ENCODE measurements at regions not wholly inside any gene's neighbourhood (a gene's known extent, or its start where the extent isn't known, plus 50 kb on each side); places are given as distances from the start of the nearest gene placed in this dataset.

GRCh38 chr19:29399804-29400203, 126.0 kb upstream of the VSTM2B start:
- H3K27me3 ChIP-seq (ENCODE audit: insufficient read depth, poor library complexity, severe bottlenecking), result no peaks in the 10 kb centered on the region
- TF ChIP-seq GABPA (IDR thresholded peaks at IDR 0.05; ENCODE audit: low read depth) (no peak), POLR2AphosphoS5 (IDR thresholded peaks at IDR 0.05; ENCODE audit: low read depth) (no peak), REST (IDR thresholded peaks at IDR 0.05; ENCODE audit: insufficient replicate concordance, low read depth) (no peak), SPI1 (IDR thresholded peaks at IDR 0.05; ENCODE audit: borderline replicate concordance, low read depth) (no peak)
- TF ChIP-seq, protein P1, sequence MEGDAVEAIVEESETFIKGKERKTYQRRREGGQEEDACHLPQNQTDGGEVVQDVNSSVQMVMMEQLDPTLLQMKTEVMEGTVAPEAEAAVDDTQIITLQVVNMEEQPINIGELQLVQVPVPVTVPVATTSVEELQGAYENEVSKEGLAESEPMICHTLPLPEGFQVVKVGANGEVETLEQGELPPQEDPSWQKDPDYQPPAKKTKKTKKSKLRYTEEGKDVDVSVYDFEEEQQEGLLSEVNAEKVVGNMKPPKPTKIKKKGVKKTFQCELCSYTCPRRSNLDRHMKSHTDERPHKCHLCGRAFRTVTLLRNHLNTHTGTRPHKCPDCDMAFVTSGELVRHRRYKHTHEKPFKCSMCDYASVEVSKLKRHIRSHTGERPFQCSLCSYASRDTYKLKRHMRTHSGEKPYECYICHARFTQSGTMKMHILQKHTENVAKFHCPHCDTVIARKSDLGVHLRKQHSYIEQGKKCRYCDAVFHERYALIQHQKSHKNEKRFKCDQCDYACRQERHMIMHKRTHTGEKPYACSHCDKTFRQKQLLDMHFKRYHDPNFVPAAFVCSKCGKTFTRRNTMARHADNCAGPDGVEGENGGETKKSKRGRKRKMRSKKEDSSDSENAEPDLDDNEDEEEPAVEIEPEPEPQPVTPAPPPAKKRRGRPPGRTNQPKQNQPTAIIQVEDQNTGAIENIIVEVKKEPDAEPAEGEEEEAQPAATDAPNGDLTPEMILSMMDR (IDR thresholded peaks at IDR 0.05; ENCODE audit: insufficient read depth, low read length), result no peak
- no peak overlapping the region for H3K4me3 ChIP-seq (replicated peaks; ENCODE audit: insufficient read depth, low read length)
- DNase-seq (ENCODE audit: low read depth in 1 of 2, low spot score in 1 of 2), result no peak
- H3K27ac ChIP-seq (replicated peaks), result no peak overlapping the region

DNA sequence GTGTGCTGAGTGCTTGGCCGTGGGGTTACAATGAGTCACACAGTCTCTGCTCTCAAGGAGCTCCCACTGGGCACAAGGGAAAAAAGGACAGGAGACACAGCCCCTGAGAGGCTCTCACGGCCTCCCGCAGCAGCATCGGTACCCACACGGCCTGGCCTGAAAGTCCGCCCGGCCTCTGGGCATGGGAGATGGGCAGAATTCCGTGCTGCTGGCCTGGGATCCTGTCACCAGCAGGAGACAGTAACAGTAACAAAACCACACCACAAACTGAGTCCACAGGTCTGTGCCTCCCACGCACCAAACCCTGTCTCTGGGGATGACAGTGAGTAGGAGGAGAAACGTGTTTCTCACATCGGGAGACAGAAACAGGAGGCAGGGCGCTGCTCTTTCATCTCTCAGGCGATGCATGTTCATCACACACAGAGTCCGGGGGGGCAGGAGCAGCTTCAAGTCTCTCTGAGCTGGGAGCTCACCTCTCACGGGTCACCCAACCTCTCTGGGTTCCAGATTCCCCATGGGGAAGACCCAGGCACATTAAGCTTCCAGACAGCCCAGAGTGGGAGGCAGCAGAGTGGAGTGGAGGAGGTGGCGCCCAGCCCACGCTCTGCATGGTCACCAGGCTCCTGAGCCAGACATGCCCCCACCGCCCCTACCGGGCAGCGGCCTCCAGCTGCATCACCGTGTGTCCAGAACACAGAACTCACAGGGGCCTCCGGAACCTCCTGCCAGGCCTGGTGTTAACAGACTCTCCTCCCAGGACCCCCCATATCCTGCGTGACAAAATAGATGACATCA, 124.7 kb upstream of the VSTM2B start:
- no peak for DNase-seq (ENCODE audit: low read depth in 1 of 2, low spot score in 1 of 2)
- TF ChIP-seq REST (IDR thresholded peaks at IDR 0.05; ENCODE audit: insufficient replicate concordance, low read depth), result no peak
- no peak for TF ChIP-seq POLR2AphosphoS5 (IDR thresholded peaks at IDR 0.05; ENCODE audit: low read depth)
- no peak for TF ChIP-seq SPI1 (IDR thresholded peaks at IDR 0.05; ENCODE audit: borderline replicate concordance, low read depth)
- TF ChIP-seq, protein P1 (IDR thresholded peaks at IDR 0.05; ENCODE audit: insufficient read depth, low read length), result no peak
- no peak for TF ChIP-seq GABPA (IDR thresholded peaks at IDR 0.05; ENCODE audit: low read depth)
- no peaks in the 10 kb centered on the region for H3K27me3 ChIP-seq (ENCODE audit: insufficient read depth, poor library complexity, severe bottlenecking)

DNA sequence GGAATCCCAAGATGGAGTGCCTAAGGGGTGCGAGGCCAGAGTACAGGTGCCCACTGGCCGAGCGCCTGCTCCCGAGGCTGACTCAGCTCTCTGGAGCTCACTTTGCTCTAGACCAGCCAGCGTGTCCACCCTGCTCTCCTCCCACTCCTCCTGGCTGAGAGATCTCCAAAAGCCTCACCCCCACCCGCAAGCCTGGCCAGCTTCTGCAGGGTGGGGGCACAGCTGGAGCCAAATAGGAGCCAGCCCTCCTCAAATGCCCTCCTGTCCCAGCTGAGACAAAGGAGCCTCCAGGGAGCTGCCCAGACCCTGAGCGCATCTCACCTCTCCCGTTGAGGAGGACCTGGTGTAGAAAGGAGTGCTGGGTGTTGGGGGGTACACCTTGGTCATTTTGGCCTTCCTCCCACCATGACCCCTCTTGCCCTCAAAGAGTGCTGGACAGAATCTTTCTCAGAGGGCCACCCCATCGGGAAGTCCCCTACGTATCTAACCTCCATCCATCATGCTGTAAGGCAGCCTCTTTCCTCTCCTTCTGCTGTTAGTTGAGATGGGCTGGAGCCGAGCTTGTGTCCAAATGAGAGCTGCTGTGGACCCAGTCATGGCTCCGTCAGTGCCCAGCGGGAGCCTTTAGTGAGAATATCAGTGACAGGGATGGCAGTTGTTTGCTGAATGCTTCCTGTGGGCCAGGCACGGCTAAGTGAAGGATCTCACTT, 123.9 kb upstream of the VSTM2B start:
- H3K27ac ChIP-seq (replicated peaks), result no peak overlapping the region
- no peak overlapping the region for H3K4me3 ChIP-seq (replicated peaks; ENCODE audit: insufficient read depth, low read length)
- TF ChIP-seq SPI1 (IDR thresholded peaks at IDR 0.05; ENCODE audit: borderline replicate concordance, low read depth), result no peak
- TF ChIP-seq REST (IDR thresholded peaks at IDR 0.05; ENCODE audit: insufficient replicate concordance, low read depth), result no peak
- no peak for TF ChIP-seq POLR2AphosphoS5 (IDR thresholded peaks at IDR 0.05; ENCODE audit: low read depth)
- no peak for TF ChIP-seq GABPA (IDR thresholded peaks at IDR 0.05; ENCODE audit: low read depth)
- TF ChIP-seq, protein P1 (IDR thresholded peaks at IDR 0.05; ENCODE audit: insufficient read depth, low read length), result no peak
- no peaks in the 10 kb centered on the region for H3K27me3 ChIP-seq (ENCODE audit: insufficient read depth, poor library complexity, severe bottlenecking)
- DNase-seq (ENCODE audit: low read depth in 1 of 2, low spot score in 1 of 2), result no peak

More for the DNA sequence above, 124.7 kb upstream of the VSTM2B start:
- H3K4me3 ChIP-seq (replicated peaks; ENCODE audit: insufficient read depth, low read length), result no peak overlapping the region
- H3K27ac ChIP-seq (replicated peaks), result no peak overlapping the region

Data from HL-60 (cell line).